Stimulated activated naive CD8-positive, alpha-beta T cell treated with anti-CD3 and anti-CD28 coated beads, Interleukin-15, amount 100 ng/mL, for 72 hours (primary cell): ENCODE measurements at regions not wholly inside any gene's neighbourhood (a gene's known extent, or its start where the extent isn't known, plus 50 kb on each side); places are given as distances from the start of the nearest gene placed in this dataset.

Experiments used
- ATAC-seq: fragments of 150-1000 bp; cut with Tn5 transposase; 2 replicates; pipeline ENCODE4 v1.10.0; 2021; ENCODE audit warnings: mild to moderate bottlenecking, moderate library complexity
- DNase-seq, 2 donors: peaks; one replicate each; pipeline ENCODE4 v3.0.0; 2021 to 2022
- H3K27ac Mint-ChIP-seq, 2 donors: one replicate each; pipeline ENCODE4 v1.8.0; 2022; ENCODE audit warnings: mild to moderate bottlenecking in 2 of 2, mixed read lengths in 2 of 2, moderate library complexity in 2 of 2
- H3K27me3 Mint-ChIP-seq: one replicate; pipeline ENCODE4 v1.8.0; 2022; ENCODE audit warnings: mixed read lengths
- H3K4me1 Mint-ChIP-seq: one replicate; pipeline ENCODE4 v1.8.0; 2022; ENCODE audit warnings: mild to moderate bottlenecking, mixed read lengths
- H3K4me3 Mint-ChIP-seq, 2 donors: one replicate each; pipeline ENCODE4 v1.8.0; 2022; ENCODE audit warnings: mild to moderate bottlenecking in 2 of 2, mixed read lengths in 2 of 2, moderate library complexity in 1 of 2
- H3K9me3 Mint-ChIP-seq, 2 donors: one replicate each; pipeline ENCODE4 v1.8.0; 2022; ENCODE audit warnings: mixed read lengths in 2 of 2

DNA sequence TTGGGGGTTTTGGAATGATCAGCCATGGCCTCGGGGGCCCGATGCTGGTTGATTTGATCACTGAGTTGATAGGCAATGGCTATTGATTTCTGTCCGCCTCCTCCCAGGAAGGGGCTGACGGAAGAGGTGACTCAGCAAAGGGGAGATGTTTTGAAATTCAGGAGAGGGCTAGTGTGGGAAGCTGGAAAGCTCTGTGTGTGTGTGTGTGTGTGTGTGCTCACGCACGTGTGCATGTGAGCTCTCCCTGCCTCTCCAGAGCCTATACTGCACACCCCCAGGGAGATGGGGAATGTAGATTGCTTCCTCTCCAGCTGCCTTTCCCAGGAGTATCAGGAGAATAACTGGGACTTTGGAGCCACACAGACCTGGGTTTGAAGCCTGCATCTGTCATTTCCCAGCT, 184.9 kb upstream of the MYL2 start:
- Mint-ChIP-seq H3K9me3 (peaks cover 0 to 7% of the 10 kb centered on the region in 2 donors), H3K4me1 (no peaks in the 10 kb centered on the region)
- DNase-seq = no peak

DNA sequence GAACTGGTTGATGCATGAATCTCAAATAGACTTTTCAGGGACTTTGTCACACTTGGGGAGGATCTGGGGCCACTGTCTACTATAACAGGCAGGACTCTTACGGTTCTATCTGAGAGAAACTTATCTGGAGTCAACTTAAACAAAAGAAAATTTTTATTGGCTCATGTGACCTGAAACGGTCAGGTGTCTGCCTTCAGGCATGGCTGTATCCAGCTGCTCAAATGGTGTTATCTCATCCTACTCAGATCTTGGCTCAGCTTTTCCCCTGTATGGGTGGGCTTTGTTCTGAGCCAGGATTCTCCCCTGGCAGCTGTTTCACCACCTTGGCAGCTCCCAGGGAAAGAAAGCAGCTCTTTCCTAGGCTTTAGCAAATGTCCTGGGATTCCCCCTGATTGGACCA, 183.2 kb upstream of the MYL2 start:
- Mint-ChIP-seq H3K4me3 (no peak overlapping the region), H3K27me3 (no peaks in the 10 kb centered on the region), H3K27ac (no peak overlapping the region), H3K4me1 (peaks cover 11% of the 10 kb centered on the region), H3K9me3 (peaks cover 0 to 7% of the 10 kb centered on the region in 2 donors)
- ATAC-seq = no peak
- no peak for DNase-seq

More for the DNA sequence above, 184.9 kb upstream of the MYL2 start:
- Mint-ChIP-seq H3K27ac (no peak overlapping the region), H3K4me3 (no peak overlapping the region), H3K27me3 (no peaks in the 10 kb centered on the region)
- ATAC-seq = no peak

DNA sequence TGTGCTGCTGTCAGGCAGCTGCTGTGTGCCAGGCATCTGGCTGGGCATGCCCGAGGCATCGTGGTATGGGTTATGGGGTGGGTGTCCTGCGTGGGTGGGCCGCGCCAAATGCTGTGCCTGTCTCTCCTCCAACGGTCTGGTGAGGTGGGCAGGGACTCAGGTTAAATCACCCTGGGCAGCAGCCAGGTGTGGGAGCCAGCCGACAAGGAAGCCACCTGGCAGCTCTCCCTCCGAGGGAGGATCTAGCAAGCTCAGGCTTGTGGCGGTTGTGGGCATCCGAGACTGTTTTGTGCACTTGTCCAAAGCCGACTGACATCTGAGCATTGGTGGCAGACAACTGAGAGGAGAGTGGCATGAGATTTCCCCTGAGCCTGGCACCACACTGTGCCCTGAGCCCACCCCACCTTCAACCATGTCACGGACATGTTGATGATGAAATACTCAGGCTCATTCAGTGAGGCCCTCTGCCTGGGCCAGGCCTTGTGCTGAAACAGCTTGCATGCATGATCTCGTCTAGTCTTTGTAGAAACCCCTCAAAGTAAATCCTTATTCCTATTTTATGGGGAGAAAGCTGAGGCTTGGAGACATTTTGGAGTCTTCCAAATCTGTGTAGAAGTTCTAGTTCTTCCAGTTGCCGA, 181.8 kb upstream of the MYL2 start:
- Mint-ChIP-seq H3K27me3 (no peaks in the 10 kb centered on the region), H3K27ac (peak overlapping the region; percentile 3 to 45), H3K4me3 (no peak overlapping the region), H3K9me3 (peaks cover 0 to 7% of the 10 kb centered on the region in 2 donors), H3K4me1 (peaks cover 12% of the 10 kb centered on the region)
- DNase-seq (no peak), ATAC-seq (no peak)

GRCh38 chr12:111101003-111101402, 180.6 kb upstream of the MYL2 start:
- Mint-ChIP-seq H3K4me3 (no peak overlapping the region), H3K4me1 (peaks cover 12% of the 10 kb centered on the region), H3K27me3 (no peaks in the 10 kb centered on the region), H3K9me3 (peaks cover 0 to 7% of the 10 kb centered on the region in 2 donors), H3K27ac (no peak overlapping the region)
- no peak for ATAC-seq
- no peak for DNase-seq

- H3K9me3 Mint-ChIP-seq = peaks cover 0 to 7% of the 10 kb centered on the region in 2 donors
- DNase-seq (no peak), ATAC-seq (no peak)
- peaks cover 12% of the 10 kb centered on the region for H3K4me1 Mint-ChIP-seq
- no peak overlapping the region for H3K4me3 Mint-ChIP-seq
- no peaks in the 10 kb centered on the region for H3K27me3 Mint-ChIP-seq
- no peak overlapping the region for H3K27ac Mint-ChIP-seq
Measured at GRCh38 chr12:111100554-111100953, 180.2 kb upstream of the MYL2 start.

- ATAC-seq (no peak), DNase-seq (no peak)
- H3K4me3 Mint-ChIP-seq = no peak overlapping the region
- peaks cover 12% of the 10 kb centered on the region for H3K4me1 Mint-ChIP-seq
- H3K9me3 Mint-ChIP-seq = peaks cover 0 to 7% of the 10 kb centered on the region in 2 donors
- H3K27ac Mint-ChIP-seq = no peak overlapping the region
- H3K27me3 Mint-ChIP-seq = no peaks in the 10 kb centered on the region
Measured at GRCh38 chr12:111100003-111100402, 179.6 kb upstream of the MYL2 start.

GRCh38 chr12:111099186-111099585, 178.8 kb upstream of the MYL2 start:
- no peak for ATAC-seq
- Mint-ChIP-seq H3K9me3 (peaks cover 0 to 6% of the 10 kb centered on the region in 2 donors), H3K4me3 (no peak overlapping the region), H3K27me3 (no peaks in the 10 kb centered on the region), H3K27ac (peak overlapping the region in 1 of 2 donors; percentile 75), H3K4me1 (peaks cover 18% of the 10 kb centered on the region)
- DNase-seq = no peak

DNA sequence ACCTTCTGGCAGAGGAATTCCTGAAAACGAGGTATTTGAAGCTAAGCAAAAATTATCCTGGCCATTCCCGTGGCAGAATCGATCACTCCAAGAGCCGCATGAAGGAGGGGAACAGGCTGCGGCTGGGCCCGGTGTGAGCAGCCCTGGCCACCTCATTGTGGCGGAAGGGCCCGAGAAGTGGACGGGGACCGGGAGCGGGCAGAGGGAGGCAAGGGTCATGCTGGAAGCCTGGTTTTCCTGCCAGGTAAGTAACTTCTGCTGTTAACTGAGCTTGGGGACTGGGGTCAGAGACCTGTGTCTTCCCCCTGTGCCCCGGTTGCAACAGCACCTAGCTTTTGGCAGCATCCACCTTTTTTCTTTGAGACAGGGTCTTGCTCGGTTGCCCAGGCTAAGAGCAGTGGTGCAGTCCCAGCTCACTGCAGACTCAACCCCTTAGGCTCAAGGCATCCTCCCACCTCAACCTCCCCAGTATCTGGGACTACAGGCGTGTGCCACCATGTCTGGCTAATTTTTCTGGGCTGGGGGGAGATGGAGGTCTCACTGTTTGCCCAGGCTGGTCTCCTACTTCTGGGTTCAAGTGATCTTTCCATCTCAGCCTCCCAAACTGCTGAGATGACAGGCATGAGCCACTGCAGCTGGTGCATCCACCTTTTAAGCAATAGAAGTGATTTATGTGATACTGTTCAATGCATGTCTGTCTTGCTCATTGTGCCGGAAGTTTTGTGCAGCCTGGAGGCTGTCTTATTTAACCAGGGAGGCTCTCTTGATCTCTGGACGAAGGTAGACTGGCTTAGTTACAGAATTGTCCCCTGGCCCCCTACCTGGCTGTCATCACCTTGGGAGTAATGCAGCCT, 174.0 kb upstream of the MYL2 start:
- DNase-seq = no peak
- H3K9me3 Mint-ChIP-seq = no peaks in the 10 kb centered on the region
- ATAC-seq = no peak
- no peak overlapping the region for H3K4me3 Mint-ChIP-seq
- peaks cover 38% of the 10 kb centered on the region for H3K4me1 Mint-ChIP-seq
- H3K27me3 Mint-ChIP-seq = no peaks in the 10 kb centered on the region
- H3K27ac Mint-ChIP-seq = no peak overlapping the region

- H3K27me3 Mint-ChIP-seq = no peaks in the 10 kb centered on the region
- H3K9me3 Mint-ChIP-seq = no peaks in the 10 kb centered on the region
- ATAC-seq (peak; percentile 63), DNase-seq (no peak)
- H3K4me3 Mint-ChIP-seq = peak overlapping the region; percentile 10 to 59
- peaks cover 30% of the 10 kb centered on the region for H3K4me1 Mint-ChIP-seq
- H3K27ac Mint-ChIP-seq = peak overlapping the region in 1 of 2 donors; percentile 54
Measured at GRCh38 chr12:111093428-111094142, 173.2 kb upstream of the MYL2 start.

DNA sequence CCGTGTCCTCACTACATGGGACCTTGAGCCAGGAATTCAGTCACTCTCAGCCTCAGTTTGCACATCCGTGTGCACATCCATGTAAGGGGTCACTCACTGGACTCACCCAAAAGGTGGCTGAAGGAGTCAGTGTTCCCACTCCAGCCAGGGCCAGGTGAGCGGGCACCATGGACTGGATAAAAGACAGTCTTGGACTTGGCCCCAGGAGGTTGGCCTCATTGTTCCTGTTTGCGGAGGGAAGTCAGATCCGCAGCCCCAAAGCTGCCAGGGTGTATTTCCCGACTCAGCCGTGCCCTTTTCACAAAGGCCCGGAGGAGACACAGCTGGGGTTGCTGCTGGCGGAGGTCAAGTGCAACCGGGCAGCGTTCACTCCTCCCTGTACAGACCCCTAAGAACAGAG, 170.7 kb upstream of the MYL2 start:
- H3K9me3 Mint-ChIP-seq = no peaks in the 10 kb centered on the region
- no peak overlapping the region for H3K4me3 Mint-ChIP-seq
- no peak for ATAC-seq
- no peak for DNase-seq
- H3K27me3 Mint-ChIP-seq = no peaks in the 10 kb centered on the region
- H3K4me1 Mint-ChIP-seq = peaks cover 29% of the 10 kb centered on the region
- H3K27ac Mint-ChIP-seq = no peak overlapping the region

DNA sequence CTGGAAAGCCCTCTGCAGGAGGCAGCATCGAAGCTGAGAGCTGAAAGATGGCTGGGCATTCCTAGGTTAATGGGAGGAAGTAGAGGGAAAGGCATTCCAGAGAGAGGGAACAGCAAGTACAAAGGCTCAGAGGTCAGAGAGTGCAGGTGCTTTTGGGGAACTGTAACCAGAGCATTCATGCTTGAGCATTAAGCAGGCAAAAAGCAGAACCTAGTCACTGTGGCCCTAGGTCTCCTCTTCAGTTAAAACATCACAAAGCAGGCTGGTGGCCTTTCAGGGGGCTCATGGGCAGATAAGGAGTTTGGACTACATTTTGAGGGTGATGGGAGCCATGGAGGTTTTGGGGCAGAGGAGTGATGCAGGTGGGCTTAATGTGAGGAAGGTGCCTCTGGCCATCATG, 169.2 kb upstream of the MYL2 start:
- DNase-seq (no peak), ATAC-seq (no peak)
- peaks cover 27% of the 10 kb centered on the region for H3K4me1 Mint-ChIP-seq
- H3K27me3 Mint-ChIP-seq = no peaks in the 10 kb centered on the region
- H3K4me3 Mint-ChIP-seq = no peak overlapping the region
- peak overlapping the region in 1 of 2 donors; percentile 66 for H3K27ac Mint-ChIP-seq
- H3K9me3 Mint-ChIP-seq = no peaks in the 10 kb centered on the region

- ATAC-seq = no peak
- Mint-ChIP-seq H3K4me1 (peaks cover 15% of the 10 kb centered on the region), H3K27ac (no peak overlapping the region), H3K9me3 (no peaks in the 10 kb centered on the region), H3K4me3 (no peak overlapping the region), H3K27me3 (peaks cover 1% of the 10 kb centered on the region)
- no peak for DNase-seq
Measured at GRCh38 chr12:111088409-111088808, 168.0 kb upstream of the MYL2 start.

GRCh38 chr12:111086947-111087700, 166.7 kb upstream of the MYL2 start:
- no peak overlapping the region for H3K27ac Mint-ChIP-seq
- H3K4me1 Mint-ChIP-seq = peaks cover 5% of the 10 kb centered on the region
- no peak for ATAC-seq
- H3K27me3 Mint-ChIP-seq = peaks cover 10% of the 10 kb centered on the region
- no peak overlapping the region for H3K4me3 Mint-ChIP-seq
- no peak for DNase-seq
- H3K9me3 Mint-ChIP-seq = no peaks in the 10 kb centered on the region

DNA sequence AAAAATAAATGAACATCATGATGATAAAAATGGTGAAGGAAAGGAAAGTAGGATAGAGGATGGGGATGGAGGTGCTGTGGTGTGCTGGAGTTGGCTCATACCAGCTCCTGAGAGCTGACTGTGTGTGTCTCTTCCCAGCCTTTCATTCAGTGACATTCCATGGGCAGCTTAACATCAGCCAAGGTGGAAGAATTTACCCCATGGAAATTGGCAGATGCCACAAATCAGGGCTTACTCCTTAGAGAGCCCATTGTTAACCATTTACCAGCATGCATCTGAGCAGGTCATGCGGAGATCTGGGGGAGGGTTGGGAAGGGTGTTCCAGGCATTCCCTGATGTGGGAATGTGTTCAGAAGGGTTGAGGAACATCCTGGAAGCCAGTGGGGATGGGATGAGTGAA, 164.7 kb upstream of the MYL2 start:
- H3K9me3 Mint-ChIP-seq = no peaks in the 10 kb centered on the region
- H3K4me3 Mint-ChIP-seq = no peak overlapping the region
- H3K27ac Mint-ChIP-seq = no peak overlapping the region
- peaks cover 10% of the 10 kb centered on the region for H3K27me3 Mint-ChIP-seq
- H3K4me1 Mint-ChIP-seq = no peaks in the 10 kb centered on the region
- DNase-seq (no peak), ATAC-seq (no peak)

- Mint-ChIP-seq H3K4me1 (no peaks in the 10 kb centered on the region), H3K9me3 (no peaks in the 10 kb centered on the region), H3K27me3 (peaks cover 10% of the 10 kb centered on the region), H3K4me3 (no peak overlapping the region), H3K27ac (no peak overlapping the region)
- DNase-seq (no peak), ATAC-seq (no peak)
Measured at GRCh38 chr12:111084605-111085004, 164.2 kb upstream of the MYL2 start.
